Trophoblast cell (in vitro differentiated cells and primary cell): ENCODE measurements at regions not wholly inside any gene's neighbourhood (a gene's known extent, or its start where the extent isn't known, plus 50 kb on each side); places are given as distances from the start of the nearest gene placed in this dataset.
A peak's percentile ranks its signal among the peaks of the same experiment; 100 is the strongest.

ENCODE experiments used
- DNase-seq, 2 donors: peaks; one replicate each; pipeline ENCODE4 v3.0.0-alpha.2; 2016
- H2AFZ ChIP-seq: 2 replicates; pipeline ENCODE4 v1.6.1; 2013; ENCODE audit warnings: low read length, moderate library complexity, mild to moderate bottlenecking; ENCODE audit not compliant: insufficient read depth, poor library complexity
- H2AK5ac ChIP-seq: 2 replicates; pipeline ENCODE4 v1.6.1; 2013; ENCODE audit warnings: mild to moderate bottlenecking, low read length
- H2BK120ac ChIP-seq: 2 replicates; pipeline ENCODE4 v1.6.1; 2013; ENCODE audit warnings: low read length, mild to moderate bottlenecking, moderate library complexity; ENCODE audit not compliant: insufficient read depth, poor library complexity
- H2BK12ac ChIP-seq: 2 replicates; pipeline ENCODE4 v1.6.1; 2013; ENCODE audit warnings: mild to moderate bottlenecking, low read length, moderate library complexity
- H2BK5ac ChIP-seq: 2 replicates; pipeline ENCODE4 v1.6.1; 2013; ENCODE audit warnings: low read length, low read depth, moderate library complexity, mild to moderate bottlenecking; ENCODE audit not compliant: poor library complexity
- H3K14ac ChIP-seq: 2 replicates; pipeline ENCODE4 v1.6.1; 2013; ENCODE audit warnings: mild to moderate bottlenecking, low read length
- H3K18ac ChIP-seq: 2 replicates; pipeline ENCODE4 v1.6.1; 2013; ENCODE audit warnings: mild to moderate bottlenecking, low read length
- H3K23ac ChIP-seq: 2 replicates; pipeline ENCODE4 v1.6.1; 2013; ENCODE audit warnings: low read length
- H3K27ac ChIP-seq: 2 replicates; pipeline ENCODE4 v1.5.1; 2013; ENCODE audit warnings: low read depth, mild to moderate bottlenecking, inconsistent platforms, low read length, moderate library complexity
- H3K27me3 ChIP-seq: 2 replicates; pipeline ENCODE4 v1.6.1; 2013; ENCODE audit warnings: inconsistent platforms, mild to moderate bottlenecking, low read length, moderate library complexity; ENCODE audit not compliant: insufficient read depth
- H3K36me3 ChIP-seq, 2 experiments: 1 replicate in 1 of 2; 2 replicates in 1 of 2; pipeline ENCODE4 v1.6.1; 2013; ENCODE audit warnings: low read length in 2 of 2, mild to moderate bottlenecking in 2 of 2, moderate library complexity in 1 of 2; ENCODE audit not compliant: insufficient read depth in 2 of 2, control insufficient read depth in 1 of 2
- H3K4ac ChIP-seq: 2 replicates; pipeline ENCODE4 v1.6.1; 2013; ENCODE audit warnings: low read depth, mild to moderate bottlenecking, low read length, moderate library complexity
- H3K4me1 ChIP-seq, 2 experiments: 1 replicate in 1 of 2; 2 replicates in 1 of 2; pipeline ENCODE4 v1.6.1; 2013; ENCODE audit warnings: low read length in 2 of 2, mild to moderate bottlenecking in 2 of 2, moderate library complexity in 1 of 2; ENCODE audit not compliant: insufficient read depth in 2 of 2, control insufficient read depth in 1 of 2
- H3K4me2 ChIP-seq: 2 replicates; pipeline ENCODE4 v1.6.1; 2013; ENCODE audit warnings: inconsistent platforms, mild to moderate bottlenecking, low read length, moderate library complexity
- H3K4me3 ChIP-seq: 2 replicates; pipeline ENCODE4 v1.5.1; 2013; ENCODE audit warnings: mild to moderate bottlenecking, low read depth, low read length, inconsistent platforms
- H3K79me1 ChIP-seq: one replicate; pipeline ENCODE4 v1.6.1; 2013; ENCODE audit warnings: low read length
- H3K79me2 ChIP-seq: 2 replicates; pipeline ENCODE4 v1.6.1; 2013; ENCODE audit warnings: low read length, mild to moderate bottlenecking; ENCODE audit not compliant: control insufficient read depth, insufficient read depth, poor library complexity
- H3K9ac ChIP-seq: 2 replicates; pipeline ENCODE4 v1.6.1; 2013; ENCODE audit warnings: mild to moderate bottlenecking, low read length
- H3K9me3 ChIP-seq: 2 replicates; pipeline ENCODE4 v1.6.1; 2013; ENCODE audit warnings: low read depth, mild to moderate bottlenecking, control low read depth, inconsistent platforms, low read length; ENCODE audit not compliant: insufficient read depth
- H4K12ac ChIP-seq: 2 replicates; pipeline ENCODE4 v1.6.1; 2013; ENCODE audit warnings: low read depth, mild to moderate bottlenecking, low read length, moderate library complexity
- H4K8ac ChIP-seq: 2 replicates; pipeline ENCODE4 v1.6.1; 2013; ENCODE audit warnings: low read depth, mild to moderate bottlenecking, low read length, moderate library complexity
- H4K91ac ChIP-seq: one replicate; pipeline ENCODE4 v1.6.1; 2013; ENCODE audit warnings: low read depth, mild to moderate bottlenecking, low read length, moderate library complexity
- WGBS: extraction: QIAGEN DNeasy Blood & Tissue Kit; methylation state at CpG from one replicate; pipeline ENCODE4 v1.1.7; 2013; ENCODE audit warnings: missing lambda C conversion rate; ENCODE audit not compliant: insufficient read length, insufficient coverage; ENCODE audit errors: extremely low coverage; 5-methylcytosine and 5-hydroxymethylcytosine counted together

DNA sequence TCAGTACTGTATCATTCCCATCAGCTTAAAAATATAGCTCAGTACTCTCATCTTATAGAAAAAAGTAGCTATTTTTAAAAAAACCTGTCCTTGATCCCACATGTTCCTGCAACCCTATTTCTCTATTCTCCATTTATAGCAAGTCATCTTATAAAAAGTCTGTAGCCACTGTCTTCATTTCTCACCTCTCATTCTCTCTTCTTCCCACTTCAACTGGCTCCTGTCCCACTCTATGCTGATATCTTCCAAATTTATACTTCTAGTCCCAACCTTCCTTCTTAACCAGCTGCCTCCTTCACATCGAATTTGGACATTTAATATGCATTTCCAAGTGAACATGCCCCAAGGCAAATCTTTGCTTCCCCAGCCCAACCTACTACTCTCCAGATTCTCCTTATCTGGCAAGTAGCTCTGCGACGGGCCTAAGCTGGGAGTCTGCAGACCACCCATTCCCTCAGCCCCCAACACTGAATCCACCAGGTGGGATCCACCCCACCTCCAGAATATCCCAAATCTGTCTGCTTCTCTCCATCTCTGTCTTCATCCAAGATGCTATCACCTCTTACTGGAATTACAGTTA lies 52.0 kb upstream of the TANC2 start:
- H4K91ac ChIP-seq = no peak overlapping the region
- H2BK12ac ChIP-seq = no peak overlapping the region
- no peaks in the 10 kb centered on the region for H3K27me3 ChIP-seq
- H2BK5ac ChIP-seq = no peak overlapping the region
- H2AFZ ChIP-seq = no peak overlapping the region
- peaks cover 3 to 5% of the 10 kb centered on the region in 2 experiments for H3K4me1 ChIP-seq
- DNase-seq = no peak
- H3K14ac ChIP-seq = no peak overlapping the region
- H3K79me2 ChIP-seq = no peaks in the 10 kb centered on the region
- H3K18ac ChIP-seq = no peak overlapping the region
- no peak overlapping the region for H3K4me3 ChIP-seq
- no peak overlapping the region for H4K12ac ChIP-seq
- no CpG with 5 or more reads among the region's 3 CpGs for WGBS
- no peaks in the 10 kb centered on the region for H3K9me3 ChIP-seq
- H3K4me2 ChIP-seq = no peak overlapping the region
- peaks cover 3% of the 10 kb centered on the region for H3K79me1 ChIP-seq
- no peak overlapping the region for H3K9ac ChIP-seq
- no peak overlapping the region for H4K8ac ChIP-seq
- H2AK5ac ChIP-seq = no peak overlapping the region
- no peaks in the 10 kb centered on the region for H3K36me3 ChIP-seq
- no peak overlapping the region for H3K23ac ChIP-seq
- H3K4ac ChIP-seq = no peak overlapping the region
- H3K27ac ChIP-seq = no peak overlapping the region
- no peak overlapping the region for H2BK120ac ChIP-seq

DNA sequence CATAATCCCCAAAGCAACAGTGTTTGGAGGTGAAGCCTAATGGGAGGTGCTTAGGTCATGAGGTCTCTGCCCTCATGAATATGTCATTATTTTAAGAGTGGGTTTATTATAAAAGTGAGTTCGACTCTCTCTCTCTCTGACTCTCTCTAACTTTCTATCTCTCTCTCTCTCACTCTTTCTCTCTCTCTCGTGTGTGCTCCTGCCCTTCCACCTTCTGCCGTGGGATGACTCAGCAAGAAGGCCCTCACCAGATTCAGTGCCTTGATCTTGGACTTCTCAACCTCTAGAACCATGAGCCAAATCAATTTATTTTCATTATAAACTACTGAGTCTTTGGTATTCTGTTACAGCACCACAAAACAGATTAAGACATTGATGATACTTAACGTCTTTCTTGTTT lies 53.7 kb upstream of the TANC2 start:
- Histone ChIP-seq H4K12ac (no peak overlapping the region), H2BK120ac (no peak overlapping the region), H2AFZ (no peak overlapping the region), H3K14ac (no peak overlapping the region), H3K4me1 (peaks cover 3 to 5% of the 10 kb centered on the region in 2 experiments), H2AK5ac (no peak overlapping the region), H4K91ac (no peak overlapping the region), H3K27me3 (no peaks in the 10 kb centered on the region), H3K4me3 (no peak overlapping the region), H3K4ac (no peak overlapping the region), H3K23ac (no peak overlapping the region), H4K8ac (no peak overlapping the region), H3K4me2 (no peak overlapping the region), H3K9me3 (peaks cover 2% of the 10 kb centered on the region), H3K36me3 (no peaks in the 10 kb centered on the region), H2BK5ac (no peak overlapping the region), H3K27ac (no peak overlapping the region), H3K9ac (no peak overlapping the region), H3K79me2 (no peaks in the 10 kb centered on the region), H2BK12ac (no peak overlapping the region), H3K18ac (no peak overlapping the region), H3K79me1 (peaks cover 3% of the 10 kb centered on the region)
- WGBS = no CpG with 5 or more reads among the region's 4 CpGs
- DNase-seq = no peak

DNA sequence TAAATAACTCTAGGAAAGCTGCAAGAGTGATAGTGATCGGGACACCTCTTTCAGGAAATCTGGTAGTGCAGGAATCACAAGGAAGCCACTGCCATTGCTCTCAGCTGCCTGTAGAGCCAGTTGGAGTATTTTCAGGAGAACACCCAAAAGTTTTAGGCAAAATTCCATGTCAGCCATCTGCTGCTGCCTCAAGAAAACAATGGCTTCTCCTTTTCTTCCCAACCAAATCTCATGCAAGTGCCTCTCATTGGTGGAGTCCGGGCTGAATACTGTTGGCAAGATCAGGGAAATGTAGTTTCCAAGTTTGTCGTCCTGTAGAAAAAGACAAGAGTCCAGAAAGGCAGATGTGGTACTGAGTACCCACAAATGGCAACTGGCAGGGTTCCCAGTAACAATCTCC lies 54.9 kb upstream of the TANC2 start:
- no peak overlapping the region for H3K18ac ChIP-seq
- H3K79me2 ChIP-seq = no peaks in the 10 kb centered on the region
- H3K4me2 ChIP-seq = no peak overlapping the region
- H4K91ac ChIP-seq = no peak overlapping the region
- no peak for DNase-seq
- H4K12ac ChIP-seq = no peak overlapping the region
- no peak overlapping the region for H2BK5ac ChIP-seq
- no peak overlapping the region for H3K4me3 ChIP-seq
- H2BK12ac ChIP-seq = no peak overlapping the region
- H2AK5ac ChIP-seq = no peak overlapping the region
- no peak overlapping the region for H3K27ac ChIP-seq
- no peak overlapping the region for H3K14ac ChIP-seq
- H3K36me3 ChIP-seq = no peaks in the 10 kb centered on the region
- H3K27me3 ChIP-seq = no peaks in the 10 kb centered on the region
- no peak overlapping the region for H3K23ac ChIP-seq
- no peak overlapping the region for H3K4ac ChIP-seq
- H3K9me3 ChIP-seq = peaks cover 2% of the 10 kb centered on the region
- H2BK120ac ChIP-seq = no peak overlapping the region
- no peak overlapping the region for H4K8ac ChIP-seq
- no peaks in the 10 kb centered on the region for H3K79me1 ChIP-seq
- no peaks in the 10 kb centered on the region for H3K4me1 ChIP-seq
- no CpG with 5 or more reads among the region's 3 CpGs for WGBS
- no peak overlapping the region for H3K9ac ChIP-seq
- H2AFZ ChIP-seq = no peak overlapping the region

DNA sequence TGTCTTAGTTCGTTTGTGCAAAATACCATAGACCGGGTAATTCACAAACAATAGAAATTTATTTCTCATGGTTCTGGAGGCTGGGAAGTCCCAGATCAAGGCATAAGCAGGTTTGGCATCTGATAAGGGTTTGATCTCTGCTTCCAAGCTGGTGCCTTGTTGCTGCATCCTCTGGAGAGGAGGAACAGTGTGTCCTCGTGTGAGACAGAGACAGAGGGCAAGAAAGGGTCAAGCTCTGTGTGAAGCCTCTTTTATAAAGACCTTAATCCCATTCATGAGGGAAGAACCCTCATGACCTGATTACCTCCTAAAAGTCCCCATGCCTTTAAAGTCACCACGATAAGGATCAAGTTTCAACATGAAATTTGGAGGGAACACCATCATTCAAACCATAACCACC lies 55.8 kb upstream of the TANC2 start:
- peaks cover 2% of the 10 kb centered on the region for H3K9me3 ChIP-seq
- no peak overlapping the region for H2BK120ac ChIP-seq
- H2BK5ac ChIP-seq = no peak overlapping the region
- H3K79me2 ChIP-seq = no peaks in the 10 kb centered on the region
- no peaks in the 10 kb centered on the region for H3K79me1 ChIP-seq
- WGBS = no CpG with 5 or more reads among the region's 4 CpGs
- no peak overlapping the region for H3K4me2 ChIP-seq
- H4K91ac ChIP-seq = no peak overlapping the region
- H3K23ac ChIP-seq = no peak overlapping the region
- H3K18ac ChIP-seq = no peak overlapping the region
- DNase-seq = no peak
- no peak overlapping the region for H3K4me3 ChIP-seq
- H2AK5ac ChIP-seq = no peak overlapping the region
- H3K27me3 ChIP-seq = no peaks in the 10 kb centered on the region
- H3K9ac ChIP-seq = no peak overlapping the region
- H3K36me3 ChIP-seq = no peaks in the 10 kb centered on the region
- no peaks in the 10 kb centered on the region for H3K4me1 ChIP-seq
- H2BK12ac ChIP-seq = peak overlapping the region; percentile 36
- H3K14ac ChIP-seq = no peak overlapping the region
- H4K8ac ChIP-seq = no peak overlapping the region
- H4K12ac ChIP-seq = no peak overlapping the region
- no peak overlapping the region for H3K4ac ChIP-seq
- no peak overlapping the region for H2AFZ ChIP-seq
- no peak overlapping the region for H3K27ac ChIP-seq
